Lung microvascular endothelial cell (primary cell): ENCODE measurements at regions not wholly inside any gene's neighbourhood (a gene's known extent, or its start where the extent isn't known, plus 50 kb on each side); places are given as distances from the start of the nearest gene placed in this dataset.

ENCODE experiments used
- DNase-seq, 2 donors: peaks; one replicate each; pipeline versions ENCODE4 v3.0.0 to v3.0.0-alpha.2; 2010; ENCODE audit warnings: low read depth in 2 of 2

DNA sequence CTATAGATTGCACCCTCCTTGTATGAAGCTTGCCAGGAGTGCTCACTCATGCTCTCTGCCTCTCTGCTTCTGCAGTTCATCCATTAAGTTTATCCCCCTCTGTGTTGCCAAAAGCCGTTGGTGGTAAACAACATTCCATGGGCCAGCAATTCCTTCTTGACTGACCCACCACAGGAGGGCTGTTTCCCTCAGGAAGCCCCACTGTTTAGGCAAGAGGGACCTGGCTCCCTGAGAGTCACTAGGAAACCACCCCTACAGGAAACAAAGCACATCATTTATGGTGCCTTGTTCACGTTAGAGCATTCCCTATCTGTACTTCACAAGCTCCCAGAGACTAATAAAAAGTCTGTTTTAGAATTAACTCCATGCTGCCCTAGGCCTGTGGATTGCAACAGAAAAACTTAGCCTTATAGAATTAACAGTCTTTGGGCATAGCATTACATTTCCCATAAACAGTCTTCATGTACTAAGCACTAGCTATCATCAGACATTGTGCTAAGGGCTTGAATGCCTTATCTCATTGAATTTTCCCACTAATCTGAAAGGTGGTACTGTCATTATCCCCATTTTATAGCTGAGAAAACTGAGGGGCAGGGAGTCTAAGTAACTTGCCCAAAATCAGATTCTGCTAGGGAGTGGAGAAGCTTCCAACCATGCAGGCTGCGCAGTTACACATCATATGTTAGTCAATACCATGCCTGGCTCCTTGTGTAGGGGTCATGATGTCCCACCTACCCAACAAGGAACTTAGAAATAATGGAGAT is 149.9 kb downstream of the SHQ1 start:
- peak in 1 of 2 donors; percentile 49 for DNase-seq

DNA sequence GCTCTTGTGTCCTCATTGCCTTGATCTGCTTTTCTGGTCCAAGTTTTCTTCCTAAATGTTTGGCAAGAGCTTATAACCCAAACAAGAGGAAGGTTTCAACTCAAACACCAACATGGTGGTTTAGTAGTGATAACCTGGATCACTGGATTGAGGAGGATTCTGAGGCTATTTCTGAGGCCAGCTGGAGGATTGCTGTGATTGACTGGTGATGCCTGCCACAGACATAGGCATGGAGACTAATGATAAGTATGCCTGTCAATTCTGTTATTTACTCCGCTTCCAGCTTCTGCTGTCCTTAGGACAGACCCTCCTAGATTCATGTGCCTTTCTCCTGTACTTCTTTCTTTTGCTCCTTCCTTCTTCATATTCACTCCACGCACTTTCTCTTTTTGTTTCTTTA is 150.5 kb downstream of the SHQ1 start:
- DNase-seq = no peak

DNA sequence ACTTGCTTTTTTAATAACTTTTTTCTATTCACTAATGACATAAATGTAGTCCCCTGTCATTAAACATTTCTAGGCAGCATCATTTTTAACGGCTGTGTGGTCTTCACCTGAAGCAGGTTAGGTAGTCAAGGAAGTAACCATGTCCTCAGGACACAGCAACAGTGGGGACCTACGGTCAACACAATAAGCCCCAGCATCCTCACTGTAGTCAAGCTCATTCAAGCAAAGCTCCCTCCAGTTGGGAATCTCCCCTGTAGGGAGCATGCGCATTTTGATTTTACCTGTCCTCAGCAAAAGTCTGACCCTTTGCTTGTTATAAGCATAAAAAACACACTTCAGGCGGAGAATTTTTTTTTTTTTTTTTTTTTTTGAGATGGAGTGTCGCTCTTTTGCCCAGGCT is 151.4 kb downstream of the SHQ1 start:
- DNase-seq = no peak

DNA sequence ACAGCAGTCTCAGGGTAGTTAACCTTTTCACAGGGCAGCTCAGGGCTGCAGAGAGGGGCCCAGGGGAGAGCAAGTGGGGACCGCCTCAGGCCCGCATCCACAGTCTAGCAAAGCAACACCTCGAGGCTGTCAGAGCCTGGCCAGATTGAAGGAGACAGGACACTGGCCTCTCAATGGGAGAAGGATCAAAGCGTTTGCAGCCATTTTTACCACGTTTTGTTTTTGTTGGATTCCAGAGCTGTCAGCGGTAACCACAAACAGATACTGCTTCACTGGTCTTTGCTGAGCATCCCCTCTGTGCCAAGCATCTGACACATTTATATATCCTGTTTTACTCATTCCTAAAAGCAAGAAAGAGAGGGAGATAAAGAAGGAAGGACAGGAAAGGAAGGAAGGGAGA is 153.8 kb downstream of the SHQ1 start:
- peak in 1 of 2 donors; percentile 55 for DNase-seq

DNA sequence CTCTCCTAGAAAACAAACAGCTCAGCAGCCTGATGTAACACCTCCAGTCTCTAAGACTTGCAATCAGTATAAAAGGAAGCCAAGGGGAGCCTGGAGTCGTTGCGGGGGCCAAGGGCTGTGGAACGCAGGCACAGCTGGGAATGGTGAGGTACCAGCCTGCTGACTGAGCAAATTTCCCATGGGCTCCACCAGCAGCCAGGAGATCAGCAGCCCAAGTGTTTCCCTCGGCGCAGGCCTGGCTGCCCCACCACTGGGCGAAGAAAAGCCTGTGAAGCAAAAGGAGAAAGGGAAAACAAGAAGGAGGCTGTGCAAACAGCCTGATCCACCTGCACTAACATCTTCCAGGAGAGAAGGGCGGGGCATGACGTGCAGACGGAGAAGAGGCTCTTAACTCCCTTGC is 155.3 kb downstream of the SHQ1 start:
- DNase-seq = no peak

DNA sequence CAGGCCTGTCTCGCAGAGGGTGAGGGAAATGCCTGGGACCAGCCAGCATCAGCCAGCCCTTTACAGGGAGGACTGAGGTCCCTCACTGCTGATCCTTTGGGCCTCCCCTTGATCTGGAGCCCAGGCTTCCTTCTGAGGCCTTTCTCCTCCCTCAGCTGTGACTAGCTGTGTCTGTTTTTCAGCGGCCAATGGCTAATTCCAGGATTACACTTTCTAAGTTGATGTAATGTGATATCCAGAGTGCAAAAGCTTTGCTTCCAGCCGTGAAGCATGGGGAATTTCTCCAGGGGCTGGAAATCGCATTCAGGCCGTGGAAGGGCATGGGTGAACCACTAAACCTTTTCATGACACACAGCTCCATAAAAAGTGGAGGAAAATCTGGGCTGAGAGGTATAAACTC is 157.6 kb downstream of the SHQ1 start:
- no peak for DNase-seq

DNA sequence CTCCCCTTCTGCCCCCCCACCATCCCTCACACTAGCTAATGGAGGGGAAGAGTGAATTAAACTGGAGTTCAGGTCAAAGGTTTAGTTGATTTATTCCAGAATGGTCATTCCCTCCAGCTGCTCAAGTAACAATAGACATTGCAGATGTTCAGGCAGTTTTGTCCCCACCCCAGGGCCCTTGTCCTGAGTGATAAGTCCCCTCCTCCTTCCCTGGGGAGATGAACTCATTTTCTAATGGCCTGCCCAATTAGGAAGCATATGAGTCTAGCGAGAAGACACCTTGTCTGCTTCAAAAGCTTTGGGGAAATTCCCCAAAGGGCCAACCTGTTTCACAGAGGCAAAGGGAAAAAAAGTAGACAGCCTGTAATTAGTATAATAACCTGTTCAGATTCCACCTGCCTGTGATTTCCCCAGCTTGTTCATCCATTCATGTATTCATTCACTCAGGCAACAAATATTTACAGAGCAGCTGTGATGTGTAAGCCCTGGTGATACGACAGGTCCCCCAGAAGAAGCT is 165.3 kb downstream of the SHQ1 start:
- DNase-seq = no peak

DNA sequence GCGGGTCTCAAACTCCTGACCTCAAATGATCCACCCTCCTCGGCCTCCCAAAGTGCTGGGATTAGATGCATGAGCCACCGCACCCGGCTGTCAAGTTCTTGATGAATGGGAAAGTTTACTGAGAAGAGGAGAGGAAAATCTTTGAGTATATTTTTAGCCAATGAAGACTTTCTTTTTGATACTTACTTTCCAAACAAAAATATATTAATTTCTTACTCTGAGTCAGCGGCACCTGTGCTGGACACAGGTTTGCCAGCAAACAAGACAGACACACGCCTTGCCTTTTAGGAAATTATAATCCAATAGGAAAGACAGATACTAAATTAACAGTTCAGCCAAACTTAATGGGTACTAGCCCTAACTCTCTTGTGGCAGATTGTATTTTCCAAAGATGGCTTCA is 166.6 kb downstream of the SHQ1 start:
- no peak for DNase-seq

DNA sequence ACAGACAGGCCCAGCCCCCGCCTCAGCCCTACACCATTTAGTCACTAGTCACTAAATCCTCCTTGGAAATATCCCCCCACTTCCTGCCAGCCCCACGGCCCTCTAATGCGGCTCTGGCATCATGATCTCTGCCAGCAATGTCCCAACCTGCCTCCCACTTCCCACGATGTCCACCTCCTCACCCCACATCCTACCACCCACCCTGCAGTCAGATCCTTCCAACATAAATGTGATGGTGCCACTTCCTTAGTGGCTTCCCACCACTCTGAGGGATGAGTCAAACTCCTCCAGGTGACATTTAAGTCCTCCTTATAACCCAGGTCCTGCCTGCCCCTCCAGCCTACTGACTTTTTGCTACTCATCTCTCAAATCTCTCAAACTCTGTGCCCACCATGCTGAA is 167.5 kb downstream of the SHQ1 start:
- no peak for DNase-seq

DNA sequence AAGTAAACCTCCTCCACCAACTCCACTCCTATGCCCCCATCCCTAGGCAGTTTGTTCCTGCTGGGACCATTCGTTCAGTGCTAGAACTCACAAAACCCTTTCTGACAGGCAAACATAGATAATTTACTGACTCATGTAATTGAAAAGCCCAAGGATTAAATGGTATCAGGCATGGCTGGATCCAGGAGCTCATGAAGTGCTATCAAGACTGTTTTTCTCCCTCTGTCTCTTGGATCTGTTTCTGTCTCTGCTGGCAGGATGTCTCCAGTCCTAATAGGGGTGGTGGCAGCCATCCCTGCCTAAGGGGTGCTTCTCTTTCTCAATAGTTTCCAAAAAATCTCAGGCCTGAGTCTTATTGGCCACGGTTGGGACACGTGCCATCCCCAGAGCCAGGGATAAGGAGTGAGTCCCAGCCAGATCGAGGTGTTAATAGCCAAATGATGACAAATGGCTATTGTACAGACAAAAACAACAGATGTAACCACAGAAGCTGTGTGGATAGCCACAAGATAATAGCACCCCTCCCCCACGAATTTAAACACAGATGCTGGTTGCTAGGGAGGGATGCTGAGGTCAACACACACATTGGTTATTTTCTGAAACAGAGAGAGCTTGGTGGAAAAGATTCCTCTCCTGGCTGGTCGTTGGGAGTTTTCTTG is 168.6 kb downstream of the SHQ1 start:
- DNase-seq = peak in 1 of 2 donors; percentile 55

DNA sequence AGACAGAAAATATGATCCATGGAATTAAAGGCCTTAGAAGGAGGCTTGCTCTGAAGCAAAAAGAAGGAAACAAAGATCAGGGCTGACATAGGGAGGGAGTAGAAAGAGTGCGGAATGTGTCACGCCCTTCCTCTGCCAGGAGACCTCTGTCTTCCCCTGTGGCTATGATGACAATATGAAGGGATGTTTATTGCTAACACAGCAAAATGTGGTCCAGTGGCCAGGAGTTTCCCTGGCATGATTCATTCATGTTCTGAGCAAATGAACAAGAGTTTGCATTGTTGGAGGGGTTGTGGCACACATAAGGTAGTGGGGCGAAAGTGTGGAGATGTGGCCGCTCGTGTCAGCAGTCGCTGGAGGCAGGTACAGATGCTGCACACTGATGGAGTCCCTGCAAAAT is 169.4 kb downstream of the SHQ1 start:
- peak in 1 of 2 donors; percentile 47 for DNase-seq

DNA sequence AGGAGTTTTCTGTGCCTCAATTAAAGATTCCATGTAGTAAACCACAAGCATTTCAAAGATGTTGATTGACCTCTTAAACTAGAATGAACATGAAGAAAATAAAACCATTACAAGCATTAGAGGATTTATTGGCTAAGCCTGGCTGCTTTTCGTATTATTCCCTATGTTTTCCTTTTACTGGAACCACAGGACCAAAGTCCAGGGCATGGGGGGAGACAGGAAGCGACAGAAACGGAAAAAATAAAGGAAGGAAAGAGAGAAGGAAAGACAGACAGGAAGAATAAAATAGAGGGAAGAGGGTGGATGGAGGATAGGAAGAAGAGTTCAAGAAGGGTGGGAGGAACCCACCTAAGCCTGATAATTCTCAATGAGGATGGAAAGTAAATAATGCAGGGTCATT is 169.9 kb downstream of the SHQ1 start:
- no peak for DNase-seq

DNA sequence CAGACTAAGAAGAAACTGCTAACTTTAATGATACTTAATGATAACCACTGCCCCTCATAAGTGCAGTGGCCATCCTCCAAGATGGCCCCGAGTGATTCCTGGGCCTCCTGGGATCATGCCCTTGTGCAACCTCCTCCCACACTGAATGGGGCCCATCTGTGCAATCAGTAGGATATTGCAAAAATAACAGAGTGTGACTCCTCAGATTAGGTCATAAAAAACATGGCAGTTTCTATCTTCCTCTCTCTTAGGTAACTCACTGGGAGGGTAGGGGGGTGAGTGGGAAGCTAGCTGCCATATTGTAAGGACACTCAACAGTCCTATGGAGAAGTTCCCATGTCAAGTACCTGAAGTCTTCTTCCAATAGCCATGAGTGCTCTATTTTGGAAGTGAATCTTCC is 173.0 kb downstream of the SHQ1 start:
- DNase-seq = no peak

DNA sequence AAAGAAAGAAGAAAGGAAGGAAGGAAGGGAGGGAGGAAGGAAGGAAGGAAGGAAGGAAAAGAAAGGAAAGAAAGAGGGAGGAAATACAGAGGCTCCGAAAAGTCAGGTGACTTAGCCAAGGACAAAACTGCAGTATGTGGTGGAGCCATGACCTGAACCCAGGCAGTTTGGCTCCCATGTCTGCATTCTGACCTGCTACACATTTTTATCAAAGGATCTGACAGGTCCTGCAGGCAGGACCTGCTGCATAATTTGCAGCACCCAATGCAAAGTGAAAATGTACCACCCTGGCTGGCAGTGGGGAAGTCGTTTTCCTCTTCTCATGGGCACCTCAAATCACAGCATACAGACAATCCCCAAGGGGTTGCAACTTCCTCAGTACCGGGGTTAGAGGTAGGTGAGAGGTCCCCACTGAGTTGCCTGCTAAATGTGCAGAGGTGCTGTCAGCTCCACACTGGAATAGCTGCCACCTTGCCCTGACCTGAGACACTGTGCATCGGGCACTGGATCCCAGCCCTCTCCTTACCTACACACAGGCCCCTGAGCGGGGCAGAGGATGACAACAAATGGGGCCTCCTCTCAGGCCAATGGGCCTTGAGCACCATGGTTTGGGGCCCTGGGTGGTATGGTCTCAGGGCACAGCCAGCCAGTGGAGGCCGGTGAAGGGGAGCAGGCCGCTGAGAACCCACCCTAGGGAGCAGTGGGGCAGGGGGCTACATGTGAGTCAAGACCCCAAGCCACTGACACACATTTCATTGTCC is 175.1 kb downstream of the SHQ1 start:
- DNase-seq = no peak

DNA sequence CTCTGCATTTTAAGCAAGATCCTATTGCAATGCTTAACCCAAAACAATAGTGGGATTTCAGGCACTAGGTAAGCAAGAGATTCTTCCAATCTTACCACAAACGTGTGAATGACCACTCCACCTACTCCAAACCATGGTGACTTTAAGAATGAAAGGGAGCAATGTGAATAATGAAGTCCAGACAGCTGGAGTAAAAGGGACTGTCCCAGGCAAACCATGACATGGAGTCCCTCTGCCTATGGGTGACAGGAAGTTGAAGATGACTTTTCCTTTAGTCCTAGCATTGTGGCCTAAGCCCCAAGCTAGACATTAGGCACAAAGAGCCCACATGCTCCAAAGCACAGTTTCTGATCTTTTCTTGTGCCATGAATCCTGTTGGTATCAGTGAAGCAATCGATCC is 179.0 kb downstream of the SHQ1 start:
- DNase-seq = no peak

DNA sequence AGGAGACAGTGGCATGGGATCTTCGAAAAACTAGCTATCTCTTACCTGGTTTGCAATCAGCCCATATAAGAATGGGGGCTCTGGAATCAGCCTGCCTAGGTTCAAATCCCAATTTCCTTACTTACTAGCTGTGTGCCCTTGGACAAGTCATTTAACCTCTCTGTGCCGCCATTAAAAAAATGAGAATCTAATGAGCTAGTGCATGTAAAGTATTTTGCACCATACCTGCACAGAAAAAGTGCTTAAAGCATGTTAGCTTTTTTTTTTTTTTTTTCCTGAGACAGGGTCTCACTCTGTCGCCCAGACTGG is 181.8 kb downstream of the SHQ1 start:
- no peak for DNase-seq

DNA sequence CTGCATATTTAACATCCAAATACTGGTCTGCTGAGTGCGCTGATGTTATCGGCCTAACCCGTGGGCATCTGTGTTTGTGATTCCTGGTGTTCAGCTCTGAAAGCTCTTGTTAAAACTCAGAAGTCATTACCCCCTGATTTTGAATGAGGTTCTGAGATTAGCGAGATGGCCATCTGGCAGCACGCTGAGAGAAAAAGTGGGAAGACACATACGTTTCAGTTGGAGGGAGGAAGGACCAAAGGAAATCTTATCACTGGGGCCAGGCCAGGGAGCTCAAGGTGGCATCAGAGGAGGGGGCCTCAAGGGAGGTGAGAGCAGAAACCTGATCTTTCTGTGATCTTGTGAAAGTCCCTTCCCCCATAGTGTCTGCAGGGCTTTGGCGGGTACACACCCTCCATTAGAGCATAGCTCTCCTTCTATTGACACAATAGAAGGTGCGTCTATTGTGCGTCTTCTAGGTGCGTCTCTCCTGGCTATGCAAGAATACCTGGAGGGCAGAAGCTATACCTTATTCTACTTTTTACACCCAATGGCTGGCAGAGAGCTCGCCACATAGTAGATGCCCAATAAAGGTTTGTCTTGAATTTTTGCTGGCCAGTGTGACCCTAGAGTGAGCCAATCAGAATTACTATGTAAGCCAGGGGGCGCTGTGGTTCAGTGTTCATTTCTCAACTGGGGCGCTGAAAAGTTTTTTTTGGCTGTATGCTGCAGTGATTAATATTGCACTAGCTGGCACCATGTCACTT is 182.4 kb downstream of the SHQ1 start:
- DNase-seq = peak; percentile 40 to 69

DNA sequence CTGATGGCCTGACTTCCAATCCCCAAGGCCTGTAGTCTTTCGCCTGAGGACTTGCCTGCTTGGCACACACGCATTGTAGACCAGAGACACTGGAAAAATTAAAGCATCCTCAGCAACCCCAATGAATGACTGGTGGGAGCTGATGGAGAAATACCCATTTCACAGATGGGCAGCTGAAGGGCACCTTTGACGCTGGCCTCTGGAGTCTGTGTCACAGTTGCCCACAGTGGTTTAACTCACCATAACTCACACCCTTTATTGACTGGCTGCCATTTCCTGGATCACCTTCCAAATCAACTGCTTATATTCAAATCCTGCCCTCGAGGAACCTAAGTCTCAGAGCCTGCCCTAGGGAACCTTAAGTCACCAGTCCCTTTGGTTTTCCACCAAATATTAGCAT is 183.1 kb downstream of the SHQ1 start:
- no peak for DNase-seq

DNA sequence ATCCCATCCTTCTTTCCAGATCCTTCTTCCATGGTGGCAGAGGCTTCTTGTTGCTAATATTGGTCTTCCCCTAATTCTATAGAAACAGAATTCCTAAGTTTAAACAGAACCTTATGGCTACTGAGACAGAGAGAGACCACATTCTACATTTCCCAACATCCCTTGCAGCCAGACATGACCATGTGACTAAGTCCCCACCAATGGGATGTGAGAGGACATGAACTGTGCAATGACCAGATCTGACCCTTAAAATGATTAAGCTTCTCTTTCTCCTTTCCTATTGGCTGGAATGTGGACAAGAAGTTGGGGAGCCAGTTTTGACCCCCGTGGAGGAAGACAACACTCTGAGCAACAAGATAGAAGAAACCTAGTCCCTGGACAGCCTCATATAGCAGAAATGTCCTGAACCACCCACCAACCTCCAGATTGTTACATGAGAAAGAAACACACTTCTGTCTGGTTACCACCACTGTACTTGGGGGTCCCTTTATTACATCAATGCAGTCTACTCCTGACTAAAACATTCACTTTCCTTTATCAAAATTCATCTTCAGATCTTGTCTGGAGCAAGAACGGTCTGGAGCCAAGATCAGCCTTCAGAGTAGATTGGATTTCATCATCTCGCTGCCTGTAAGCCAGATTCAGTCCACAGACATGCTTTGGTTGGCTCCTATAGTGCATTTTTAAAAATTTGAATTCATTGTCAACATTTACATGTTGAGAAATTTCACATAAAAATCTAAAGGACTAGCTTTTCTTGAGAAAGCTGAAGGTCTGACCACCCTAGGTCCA is 183.9 kb downstream of the SHQ1 start:
- no peak for DNase-seq

DNA sequence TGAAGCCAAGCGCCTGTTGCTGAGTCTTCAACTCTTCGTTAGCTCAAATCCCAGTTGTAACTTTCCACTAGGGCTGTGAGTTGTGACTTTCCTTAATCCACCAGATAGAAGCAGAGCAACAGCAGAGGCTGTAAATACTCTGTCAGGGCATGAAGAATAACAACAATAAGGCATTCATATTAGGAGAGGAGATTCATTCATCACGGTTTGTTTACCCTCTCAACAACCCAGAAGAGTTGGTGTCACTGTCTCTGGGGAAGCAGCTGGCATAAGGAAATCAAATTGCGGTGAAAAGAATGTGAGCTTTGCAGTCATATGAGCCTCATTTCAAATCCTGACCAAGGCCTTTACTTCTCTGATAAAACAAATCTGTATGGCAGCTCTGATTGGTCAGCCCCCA is 184.8 kb downstream of the SHQ1 start:
- DNase-seq = no peak

DNA sequence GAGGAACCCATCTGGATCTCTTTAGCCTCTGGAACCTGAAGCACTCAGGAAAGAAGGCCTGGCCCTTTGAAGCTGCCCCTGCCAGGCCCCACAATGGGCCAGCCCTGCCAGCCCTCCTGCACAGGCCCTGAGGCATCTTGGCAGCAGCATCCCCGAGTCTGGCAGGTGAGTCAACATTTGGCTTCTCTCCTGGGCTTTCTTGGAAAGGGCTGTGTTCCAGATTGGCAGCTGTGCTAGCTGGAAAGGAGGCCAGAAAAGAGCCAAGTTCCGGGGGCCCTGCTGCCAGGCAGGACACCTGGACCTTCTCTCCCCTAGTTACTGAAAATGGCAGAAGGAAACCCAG is 187.2 kb downstream of the SHQ1 start:
- peak in 1 of 2 donors; percentile 8 for DNase-seq
